Activated CD4-positive, alpha-beta T cell treated with anti-CD3 and anti-CD28 coated beads for 24 hours (primary cell): ENCODE measurements at regions not wholly inside any gene's neighbourhood (a gene's known extent, or its start where the extent isn't known, plus 50 kb on each side); places are given as distances from the start of the nearest gene placed in this dataset.

Experiments used
- DNase-seq, 2 donors: peaks; one replicate each; pipeline ENCODE4 v3.0.0-alpha.2; 2020; ENCODE audit warnings: low read depth in 2 of 2

DNA sequence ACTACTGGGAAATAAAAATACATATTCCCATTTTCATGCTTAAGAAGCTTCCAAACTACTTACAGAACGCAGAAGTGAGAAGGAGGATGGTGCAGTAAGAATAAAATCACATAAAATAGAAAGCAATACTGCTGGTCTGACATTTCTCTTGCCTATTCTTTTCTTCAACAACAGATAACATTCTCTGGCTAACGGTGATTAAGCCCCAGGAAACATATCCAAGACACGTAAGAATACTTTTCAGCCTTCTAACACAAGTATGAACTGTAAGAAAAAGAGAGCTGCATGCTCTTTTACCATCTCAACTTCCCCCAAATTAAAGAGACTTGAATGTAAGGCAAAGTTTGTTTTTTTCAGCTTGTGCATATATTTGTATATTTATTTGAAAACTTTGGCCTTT is 156.1 kb upstream of the TARS1 start:
- DNase-seq: no peak

DNA sequence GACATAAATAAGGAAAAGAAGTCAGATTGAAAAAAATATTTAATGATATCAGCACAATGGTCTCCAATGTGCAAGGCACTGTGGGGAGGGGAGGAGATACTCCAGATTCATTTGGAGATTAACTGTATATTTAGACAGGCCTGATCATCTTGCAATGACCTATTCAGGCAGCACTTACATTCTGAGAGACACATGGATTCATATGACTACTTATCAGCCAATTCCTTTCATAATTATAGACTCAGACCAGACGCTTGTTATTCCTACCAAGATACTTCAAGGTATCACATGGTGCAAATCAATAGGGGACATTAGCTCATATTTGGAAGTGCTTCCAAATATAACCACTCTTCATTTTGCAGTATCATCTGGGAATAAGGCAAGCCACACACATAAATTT is 153.5 kb upstream of the TARS1 start:
- DNase-seq: no peak

DNA sequence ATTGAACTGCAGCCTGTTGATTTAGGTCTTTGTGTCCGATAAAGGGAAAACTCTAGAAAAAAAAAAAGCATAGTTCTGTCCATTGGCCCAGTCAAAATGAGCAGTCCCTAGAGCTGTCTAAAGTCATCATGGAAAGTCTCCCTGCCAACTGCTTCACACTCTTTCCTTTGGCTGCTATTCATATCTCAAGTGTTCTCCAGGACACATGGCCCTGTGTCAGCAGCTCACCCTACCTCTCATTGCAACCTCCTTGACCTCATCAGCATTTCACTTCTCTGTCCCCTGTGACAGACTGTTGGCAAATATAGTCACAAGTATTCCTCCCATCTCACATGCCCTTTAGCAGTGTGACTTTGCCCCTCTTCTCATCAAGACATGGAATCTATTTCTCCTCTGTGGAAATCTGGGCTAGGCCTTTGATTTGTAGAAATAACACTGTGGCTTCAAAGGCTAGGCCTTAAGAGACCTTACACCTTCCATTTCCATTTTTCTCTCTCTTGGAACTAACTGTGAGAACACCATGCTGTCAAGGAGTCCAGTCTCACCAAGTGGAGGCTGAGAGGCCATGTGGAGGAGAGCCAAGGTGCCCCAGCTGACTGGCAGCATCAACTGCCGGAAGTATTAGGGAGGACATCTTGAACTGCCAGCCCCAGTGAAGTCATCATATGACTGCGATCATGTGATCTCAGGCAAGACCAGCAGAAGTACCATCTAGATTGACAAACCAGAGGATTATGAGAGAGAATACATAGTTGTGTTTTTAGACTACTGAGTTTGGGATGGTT is 149.4 kb upstream of the TARS1 start:
- no peak for DNase-seq

DNA sequence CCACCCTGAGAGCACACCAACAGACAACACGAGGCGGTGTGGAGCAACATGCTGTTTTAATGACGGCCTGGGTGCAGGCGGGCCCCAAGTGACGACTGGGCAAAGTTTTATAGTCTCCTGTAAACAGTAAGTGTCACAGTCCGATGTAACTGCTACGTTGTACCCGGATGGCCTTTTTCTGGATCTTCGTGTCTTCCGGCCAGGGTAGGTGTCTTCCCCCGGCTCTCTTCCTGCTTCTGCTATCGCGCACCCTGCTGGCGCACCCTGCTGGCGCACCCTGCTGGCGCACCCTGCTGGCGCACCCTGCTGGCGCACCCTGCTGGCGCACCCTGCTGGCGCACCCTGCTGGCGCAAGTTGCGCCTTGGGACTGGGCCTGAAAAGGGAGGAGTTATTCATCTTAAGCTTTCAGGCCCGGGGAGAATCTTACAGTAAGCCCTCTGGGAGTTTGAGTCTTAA is 143.0 kb upstream of the TARS1 start:
- DNase-seq: no peak

DNA sequence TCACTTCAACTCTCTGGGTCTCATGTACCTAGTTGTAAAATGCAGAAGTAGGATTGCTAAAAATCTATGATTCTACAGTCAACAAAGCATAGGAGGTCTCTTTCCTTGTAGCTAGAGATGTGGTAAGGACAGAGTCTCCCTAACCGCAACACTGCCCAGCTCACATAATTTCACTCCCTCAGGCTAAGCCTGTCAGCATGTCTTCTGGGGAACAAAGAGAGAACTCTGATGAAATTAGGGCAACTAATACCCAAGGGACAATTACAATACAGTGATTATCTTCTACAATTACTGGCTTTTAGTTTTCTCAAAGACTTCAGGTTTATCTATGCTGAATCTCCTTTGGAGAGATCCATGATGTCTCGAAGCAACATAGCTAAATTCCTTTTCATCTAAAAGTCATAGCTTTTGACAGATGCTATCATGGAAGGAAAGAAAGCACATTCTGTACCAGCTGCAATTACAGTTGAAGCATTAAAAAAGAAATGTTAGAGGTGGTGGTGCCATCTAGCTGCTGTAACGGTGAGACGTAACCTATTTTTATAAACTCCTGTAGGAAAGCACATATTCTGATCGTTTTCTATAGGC is 141.1 kb upstream of the TARS1 start:
- no peak for DNase-seq

DNA sequence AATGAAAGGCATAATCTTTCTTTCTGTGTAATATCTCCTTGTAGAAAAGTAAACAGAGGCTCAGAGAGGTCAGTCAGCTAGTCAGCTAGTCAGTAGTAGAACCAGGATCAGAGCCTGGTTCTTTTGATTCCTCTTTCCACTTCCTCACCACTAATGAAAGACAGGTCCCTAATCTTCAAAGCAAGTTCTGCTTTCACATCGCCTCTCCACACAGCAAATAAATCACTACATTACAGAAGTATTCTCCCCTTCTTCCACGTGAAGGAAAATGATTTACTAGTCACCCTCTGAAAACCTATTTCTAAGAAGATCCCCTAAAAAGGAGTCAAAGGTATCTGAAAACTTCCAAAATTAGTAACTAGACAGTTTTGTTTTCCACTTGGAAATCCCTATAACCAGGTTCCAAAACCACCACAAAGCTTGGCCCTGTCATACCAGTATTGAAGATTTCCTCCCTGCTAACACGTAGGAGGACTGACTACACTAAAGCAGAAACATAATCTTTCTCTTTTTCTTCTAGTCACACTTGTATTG is 140.5 kb upstream of the TARS1 start:
- no peak for DNase-seq

DNA sequence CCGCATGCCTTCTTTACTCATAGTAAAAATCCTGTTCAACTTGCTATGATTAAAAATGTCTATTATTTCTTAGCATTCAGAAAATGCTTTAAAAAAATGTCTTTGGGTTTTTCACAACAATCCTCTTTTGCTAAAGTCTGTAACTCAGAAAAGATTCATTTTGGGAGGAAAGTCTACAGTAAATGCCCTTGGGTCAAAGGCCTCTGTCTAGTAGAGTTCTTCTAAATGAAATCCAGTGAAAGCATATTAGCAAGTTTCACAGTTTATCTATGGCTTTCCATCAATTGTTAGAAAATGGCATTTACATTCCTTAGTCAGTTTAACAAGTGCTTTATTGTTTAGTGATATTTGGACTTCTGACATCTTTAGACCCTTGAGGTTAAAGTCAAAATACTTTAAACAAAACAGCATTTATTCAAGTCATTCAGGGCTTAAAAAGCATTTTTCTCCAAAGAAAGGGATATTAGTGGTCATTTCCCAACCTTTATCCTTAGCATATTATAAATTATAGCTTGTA is 137.1 kb upstream of the TARS1 start:
- DNase-seq: no peak

DNA sequence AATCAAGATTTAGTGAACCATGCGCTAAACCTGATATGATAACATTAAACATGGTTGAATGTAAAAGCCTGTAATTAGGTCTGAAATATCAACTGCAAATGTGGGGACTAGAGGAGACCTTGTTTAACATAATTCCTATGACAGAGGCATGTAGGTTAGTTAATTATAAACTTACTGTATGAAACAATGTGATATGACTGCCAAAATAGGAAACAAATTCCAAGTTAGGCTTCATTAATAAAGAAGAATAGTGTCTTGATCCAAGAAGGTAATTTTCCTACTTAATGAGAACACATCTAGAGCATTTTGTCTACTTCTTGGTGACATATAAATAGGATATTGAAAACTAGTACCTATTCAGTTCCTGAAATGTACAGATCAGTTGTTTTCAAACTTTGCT is 136.2 kb upstream of the TARS1 start:
- DNase-seq: no peak

DNA sequence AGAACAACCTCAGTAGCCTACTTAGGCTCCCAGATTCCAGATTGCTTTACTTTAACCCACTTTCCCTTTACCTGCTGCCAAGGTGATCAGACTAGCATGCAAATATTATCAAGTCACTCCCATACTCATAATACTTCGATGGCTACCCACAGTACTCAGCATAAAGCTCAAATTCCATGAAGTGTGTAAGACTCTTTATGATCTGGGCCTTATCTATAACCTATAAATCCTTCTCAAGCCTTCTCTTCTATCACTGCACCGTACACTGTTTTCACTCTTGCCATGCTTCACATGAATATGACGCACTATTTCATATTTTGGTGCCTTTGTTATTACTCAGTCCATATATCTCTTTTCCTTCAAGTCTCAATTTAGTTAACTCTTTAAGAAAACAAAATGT is 135.2 kb upstream of the TARS1 start:
- DNase-seq: no peak

DNA sequence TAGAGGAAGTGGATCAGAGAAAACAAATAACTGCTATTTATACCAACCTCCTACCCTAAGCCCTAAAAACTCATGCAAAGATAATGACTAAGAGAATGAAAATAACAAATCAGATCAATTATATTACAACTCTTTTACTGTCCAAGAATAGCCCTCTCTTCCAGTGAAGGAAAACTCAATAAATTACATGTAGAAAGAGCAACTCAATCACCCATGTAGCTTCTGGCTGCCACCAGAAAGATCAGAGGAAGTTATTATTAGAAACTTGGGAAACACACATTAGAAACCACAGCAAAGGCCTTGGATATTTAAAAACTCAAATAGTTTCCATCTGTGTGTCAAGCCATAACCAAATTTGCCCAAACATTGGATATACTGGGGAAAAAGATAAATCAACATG is 134.0 kb upstream of the TARS1 start:
- no peak for DNase-seq

DNA sequence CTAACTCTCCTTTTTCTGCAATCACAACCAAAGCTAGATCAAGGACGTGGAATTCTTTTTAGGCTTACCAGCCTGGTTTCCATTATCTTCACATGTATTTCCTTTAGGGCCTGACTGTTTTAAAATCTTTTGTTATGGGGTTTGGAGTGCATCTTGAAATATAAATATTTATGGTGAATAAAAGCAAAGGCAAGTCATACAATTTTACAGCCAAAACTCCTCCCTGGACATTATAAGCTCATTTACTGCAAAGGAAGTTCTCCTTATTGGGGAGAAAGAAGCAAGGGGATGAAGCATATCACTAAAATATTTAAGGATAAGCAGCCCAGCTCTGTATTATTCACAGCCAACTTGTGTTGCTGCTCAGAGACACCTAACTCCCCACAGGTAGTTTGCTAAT is 132.2 kb upstream of the TARS1 start:
- no peak for DNase-seq

DNA sequence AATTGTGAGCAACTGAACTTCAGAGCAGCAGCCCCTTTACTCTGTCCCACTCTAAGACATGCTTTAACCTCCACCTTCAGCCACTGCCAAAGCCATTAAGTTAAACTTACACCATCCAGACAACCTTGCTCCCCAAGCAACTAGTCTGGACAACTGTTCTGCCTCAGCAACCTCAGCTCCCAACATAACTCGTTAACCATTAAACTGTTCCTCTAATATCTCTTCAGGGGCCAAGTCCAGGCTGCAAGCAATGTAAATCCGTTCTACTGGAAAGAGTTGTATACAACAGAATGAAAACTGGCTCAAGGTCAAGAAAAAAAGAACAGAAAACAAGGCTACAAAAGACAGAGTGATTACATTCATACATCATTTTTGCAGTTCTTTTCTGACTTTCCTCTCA is 131.7 kb upstream of the TARS1 start:
- no peak for DNase-seq

DNA sequence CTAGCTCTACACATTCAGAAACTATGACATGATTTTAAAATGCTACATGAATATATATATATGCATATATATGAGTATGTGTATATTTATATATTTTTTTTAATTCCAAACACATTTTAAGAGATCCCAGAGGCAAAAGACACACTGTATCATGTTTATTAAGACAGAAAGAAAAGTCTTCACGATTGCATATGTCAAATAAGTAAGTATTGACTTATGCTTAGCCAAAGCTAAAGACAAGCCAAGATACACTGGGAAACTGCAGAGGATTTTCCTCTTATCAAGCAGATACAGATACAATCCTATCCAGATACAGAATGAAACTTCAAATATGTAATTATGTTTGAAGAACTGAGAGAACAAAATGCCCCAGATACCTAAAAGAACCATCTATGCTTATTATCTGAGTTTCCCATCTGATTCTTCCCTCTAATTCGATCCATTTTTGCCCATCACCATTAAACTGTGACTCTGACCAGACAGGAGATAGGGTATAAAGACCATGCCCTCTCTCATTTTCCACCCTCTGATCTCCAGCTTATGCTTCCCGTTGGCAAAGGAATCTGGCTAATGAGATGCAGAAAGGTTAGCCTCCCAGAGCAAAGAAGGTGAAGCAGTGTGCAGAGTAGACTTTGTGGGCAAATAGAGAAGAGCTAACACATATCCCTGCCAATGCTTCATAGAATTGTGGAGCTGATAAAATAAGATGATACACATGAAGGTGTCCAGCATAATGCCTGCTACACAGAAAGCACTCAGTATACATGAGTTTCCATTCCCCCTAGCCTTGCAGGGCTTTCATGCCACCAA is 131.0 kb upstream of the TARS1 start:
- no peak for DNase-seq

DNA sequence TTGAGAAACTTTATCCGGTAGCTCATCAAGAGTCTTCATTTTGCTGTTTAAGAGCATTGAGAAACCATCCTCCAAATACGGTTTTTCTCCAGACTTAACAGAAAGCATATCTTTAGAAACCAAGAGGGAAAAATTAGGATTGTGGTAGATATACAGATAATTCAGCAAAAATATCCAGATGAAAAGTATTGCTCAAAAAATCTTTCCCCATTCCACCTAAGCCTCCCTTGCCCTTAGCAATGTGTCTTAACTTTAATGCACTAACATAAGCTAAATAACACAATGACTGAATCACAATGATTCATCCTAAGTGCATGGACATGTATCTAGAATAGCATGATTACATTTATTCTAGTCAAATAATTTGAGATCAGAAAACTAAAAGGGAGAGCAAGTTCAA is 130.3 kb upstream of the TARS1 start:
- no peak for DNase-seq

DNA sequence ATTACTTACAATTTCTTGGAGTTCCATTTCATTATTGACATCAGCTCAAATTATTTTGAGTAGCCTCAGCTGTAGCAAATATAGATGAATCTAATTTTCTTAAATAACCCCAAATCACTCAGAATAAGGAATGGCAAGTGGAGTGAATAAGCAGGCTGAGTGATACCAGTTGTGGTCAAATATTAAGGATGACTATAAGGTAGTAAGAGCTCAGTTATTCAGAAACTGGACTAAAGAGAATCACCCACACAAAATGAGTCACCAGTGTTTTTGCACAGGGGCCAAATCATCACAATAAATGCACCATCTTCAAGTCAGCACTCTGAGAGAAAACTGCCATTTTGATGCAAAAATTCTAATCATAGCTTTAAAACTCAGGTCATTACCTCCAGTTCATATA is 128.9 kb upstream of the TARS1 start:
- no peak for DNase-seq

DNA sequence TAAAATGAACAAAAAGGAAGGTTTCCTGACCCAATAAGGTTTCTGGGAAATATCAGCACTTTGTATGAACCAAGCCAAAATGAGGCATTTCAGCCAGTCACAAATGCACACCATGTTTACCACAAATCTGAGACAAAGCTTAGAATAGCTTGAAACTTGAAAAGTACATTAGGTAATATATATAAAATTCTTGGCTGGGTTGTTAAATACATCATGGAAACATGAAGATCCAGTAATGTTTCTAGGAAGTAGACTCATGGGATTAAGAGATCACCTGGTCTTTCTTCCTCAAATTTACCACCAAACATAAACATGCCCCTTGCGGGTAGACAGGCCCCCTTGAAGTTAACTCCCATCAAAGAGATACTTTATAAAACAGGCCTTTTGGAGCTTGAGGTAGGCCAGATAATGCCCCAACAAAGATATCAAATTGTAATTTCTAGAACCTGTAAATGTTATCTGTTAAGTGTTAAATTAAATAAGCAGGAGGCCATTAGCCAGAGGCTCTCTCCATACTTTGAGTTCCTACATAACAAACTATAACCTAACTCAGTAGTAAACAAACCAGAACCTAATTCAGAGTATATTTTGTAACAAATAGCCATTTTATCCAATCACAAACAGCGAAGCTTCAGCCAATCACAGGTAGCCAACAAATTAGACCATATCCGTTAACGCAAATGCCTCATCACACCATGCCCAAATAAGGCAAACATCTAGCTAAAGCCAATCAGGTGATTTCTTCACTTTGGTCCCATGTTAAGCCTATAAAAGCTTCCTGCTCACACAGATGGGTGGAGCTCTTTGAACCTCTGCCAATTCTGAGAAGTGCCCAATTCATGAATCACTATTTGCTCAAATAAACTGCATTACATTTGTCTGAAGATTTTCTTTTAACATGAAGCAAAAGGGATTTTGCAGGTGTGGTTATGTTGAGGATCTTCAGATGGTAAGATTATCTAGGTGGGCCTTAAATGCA is 127.9 kb upstream of the TARS1 start:
- no peak for DNase-seq

DNA sequence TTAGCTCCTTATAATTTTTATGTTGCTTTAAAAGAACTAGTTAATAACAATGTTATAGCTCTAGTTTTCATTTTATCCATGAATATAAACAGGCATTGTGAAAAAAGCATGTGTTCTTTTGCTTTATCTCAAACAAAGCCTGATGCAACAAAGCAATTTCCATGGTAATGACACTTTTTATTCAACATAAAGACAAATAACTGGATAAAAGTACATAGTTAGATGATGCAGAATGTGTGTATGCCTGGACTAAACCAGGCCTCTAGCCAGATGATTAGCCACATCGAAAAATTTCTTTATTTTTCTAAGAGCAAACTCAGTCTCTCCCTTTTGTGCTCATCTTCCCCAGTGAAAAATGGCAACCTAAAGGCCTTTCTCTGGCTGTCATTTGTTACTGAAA is 125.6 kb upstream of the TARS1 start:
- DNase-seq: no peak

DNA sequence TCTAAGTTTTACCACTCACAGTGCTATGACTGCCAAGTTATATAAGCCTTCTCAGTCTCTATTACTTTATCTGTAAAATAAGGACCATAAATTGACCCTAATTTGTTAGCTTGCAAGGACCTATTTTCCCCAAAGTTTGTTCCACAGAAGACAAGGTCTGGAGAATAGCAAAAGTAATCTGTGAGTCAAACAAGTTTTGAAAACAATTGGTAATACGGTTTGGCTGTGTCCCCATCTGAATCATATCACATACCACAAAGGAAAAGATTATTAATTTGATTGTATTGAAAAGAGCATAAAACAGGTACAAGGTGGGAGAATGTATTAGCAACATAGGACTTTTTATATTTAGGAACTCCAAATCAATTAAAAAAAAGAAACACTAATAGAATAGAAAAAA is 124.0 kb upstream of the TARS1 start:
- DNase-seq: no peak

DNA sequence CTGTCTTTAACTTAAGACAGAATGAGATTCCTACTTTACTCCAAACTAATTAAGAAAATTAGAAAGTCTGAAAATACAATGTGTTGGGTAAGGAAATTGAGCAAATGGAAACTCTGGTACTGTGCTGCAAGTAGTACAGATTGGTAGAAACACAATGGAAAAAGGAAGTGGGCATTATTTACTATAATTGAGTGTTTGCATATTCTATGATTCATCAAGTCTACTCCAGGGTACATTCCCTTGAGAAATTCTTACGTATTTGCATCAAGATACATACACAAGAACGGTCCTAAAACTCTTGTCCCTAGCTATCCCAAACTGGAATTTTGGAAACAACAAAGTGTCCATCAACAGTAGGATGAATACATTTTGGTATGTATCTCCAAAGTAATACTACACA is 123.5 kb upstream of the TARS1 start:
- DNase-seq: no peak

DNA sequence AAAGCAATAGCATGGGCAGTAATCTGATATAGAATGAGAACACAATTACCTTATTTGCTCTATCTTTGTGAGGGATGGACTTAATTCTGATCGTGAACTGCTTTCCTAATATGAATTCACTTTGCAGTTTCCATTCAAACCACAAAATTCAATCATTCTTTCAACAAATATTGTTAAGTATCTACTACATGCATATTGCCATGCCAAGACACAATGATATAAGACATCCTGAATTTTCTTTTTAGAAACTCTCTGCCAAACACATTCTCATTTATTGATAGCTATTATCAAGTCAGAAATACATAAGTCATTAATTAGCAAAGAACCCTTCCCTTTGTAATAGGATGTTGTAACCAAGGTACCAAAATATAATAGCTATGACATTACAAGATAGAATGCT is 121.6 kb upstream of the TARS1 start:
- DNase-seq: no peak

DNA sequence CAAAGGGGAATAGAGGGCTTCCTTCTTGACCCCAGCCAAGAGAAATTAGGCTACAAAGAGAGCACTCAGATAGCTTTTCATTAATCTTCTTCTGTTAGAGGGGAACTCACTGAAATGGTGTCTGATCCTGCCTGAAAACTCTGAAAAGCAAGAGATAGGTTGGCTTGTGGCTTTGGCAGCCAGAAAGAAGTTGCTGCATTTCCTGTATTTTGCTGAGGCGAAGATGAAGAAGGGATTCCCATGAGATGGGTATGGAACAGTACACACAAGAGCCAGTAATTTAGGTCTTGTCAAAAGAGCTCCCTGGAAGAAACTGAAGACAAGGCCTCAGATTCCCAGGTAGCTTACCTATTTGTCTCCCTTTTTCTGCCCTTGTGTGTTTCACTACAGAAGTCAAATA is 120.9 kb upstream of the TARS1 start:
- no peak for DNase-seq
